ENCODE measurements at regions not wholly inside any gene's neighbourhood (a gene's known extent, or its start where the extent isn't known, plus 50 kb on each side); places are given as distances from the start of the nearest gene placed in this dataset.

GRCh38 chr7:46369933-46370654 is 449.0 kb upstream of the IGFBP3 start:
- ATAC-seq (peak; percentile 47), DNase-seq (no peak)
- intact Hi-C loops (cut with micrococcal nuclease): loop anchor here (10.0 kb wide), 1 partner anchor 735 kb away; no protein-coding TSS in a partner anchor

DNA sequence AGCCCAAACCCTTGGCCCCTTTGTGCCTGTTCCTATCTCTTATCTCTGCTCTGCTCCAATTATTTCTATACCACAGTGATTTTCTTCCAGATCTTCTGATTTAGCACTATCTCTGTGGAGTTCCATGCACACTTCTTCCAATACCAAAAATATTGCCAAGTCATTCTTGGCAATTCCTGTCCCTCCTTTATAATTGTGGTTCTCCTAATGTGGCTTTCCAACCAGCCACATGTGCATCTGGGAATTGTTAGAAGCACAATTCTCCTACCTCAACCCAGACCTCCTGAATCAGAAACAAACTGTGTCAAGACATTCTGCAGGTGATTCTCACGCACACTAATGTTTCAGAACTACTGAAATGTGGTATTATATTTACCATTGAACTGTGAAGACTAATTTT is 447.8 kb upstream of the IGFBP3 start:
- intact Hi-C loops (cut with micrococcal nuclease): loop anchor here (10.0 kb wide), 1 partner anchor 736 kb away; no protein-coding TSS in a partner anchor
- ATAC-seq (no peak), DNase-seq (no peak)

DNA sequence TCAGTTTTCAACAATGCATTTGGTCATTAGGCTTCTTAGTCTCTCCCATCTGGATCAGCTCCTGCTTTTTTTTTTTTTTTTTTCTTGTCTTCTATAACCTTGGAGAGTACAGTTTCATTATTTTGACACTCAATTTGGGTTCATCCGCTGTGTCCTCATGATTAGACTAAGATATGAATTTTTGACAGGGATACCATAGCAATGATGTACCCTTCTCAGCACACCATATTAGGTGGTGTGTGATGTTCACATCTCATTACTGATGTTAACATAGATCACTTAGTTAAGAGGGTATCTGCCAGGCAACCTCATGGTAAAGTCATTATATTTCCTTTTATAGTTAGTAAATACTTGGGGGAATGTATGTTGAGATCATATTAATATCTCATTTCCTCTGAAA is 445.5 kb upstream of the IGFBP3 start:
- no peak for ATAC-seq
- DNase-seq: no peak
- intact Hi-C loops (cut with micrococcal nuclease): loop anchor here (10.0 kb wide), 1 partner anchor 738 kb away; no protein-coding TSS in a partner anchor

- DNase-seq: no peak
- ATAC-seq: no peak
- intact Hi-C loops (cut with micrococcal nuclease): loop anchor here (10.0 kb wide), 1 partner anchor 741 kb away; no protein-coding TSS in a partner anchor
Measured at GRCh38 chr7:46363688-46364087, 442.6 kb upstream of the IGFBP3 start.

GRCh38 chr7:46360811-46361210 is 439.7 kb upstream of the IGFBP3 start:
- ATAC-seq: peak; percentile 18
- DNase-seq: no peak
- intact Hi-C loops (cut with micrococcal nuclease): loop anchor here (10.0 kb wide), 1 partner anchor 744 kb away; no protein-coding TSS in a partner anchor

- intact Hi-C loops (cut with micrococcal nuclease): loop anchor here (10.0 kb wide), 1 partner anchor 745 kb away; no protein-coding TSS in a partner anchor
- DNase-seq (no peak), ATAC-seq (no peak)
Measured at GRCh38 chr7:46360296-46360695, 439.2 kb upstream of the IGFBP3 start.

GRCh38 chr7:46357851-46358250 is 436.8 kb upstream of the IGFBP3 start:
- DNase-seq: no peak
- no peak for ATAC-seq
- intact Hi-C loops (cut with micrococcal nuclease): no loop called here

DNA sequence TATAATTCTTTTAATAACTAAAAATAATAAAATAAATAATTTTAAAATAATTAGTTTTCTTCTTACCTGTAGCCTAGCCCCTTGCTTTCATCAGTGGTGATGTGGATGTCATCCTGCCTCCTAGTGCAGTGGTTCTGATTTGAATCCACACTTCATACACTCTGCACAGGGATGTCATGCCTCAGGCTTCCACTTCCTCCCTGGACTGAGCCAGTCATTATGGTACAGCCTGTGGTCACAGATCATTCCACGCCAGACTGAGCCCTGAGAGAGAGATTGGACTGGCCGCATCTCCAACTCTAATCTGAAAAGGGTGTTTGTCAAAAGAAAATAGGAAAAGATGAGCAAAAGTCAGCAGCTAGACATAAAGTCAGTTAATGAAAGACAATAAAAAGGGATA is 436.2 kb upstream of the IGFBP3 start:
- DNase-seq (no peak), ATAC-seq (no peak)
- intact Hi-C loops (cut with micrococcal nuclease): no loop called here

- intact Hi-C loops (cut with micrococcal nuclease): no loop called here
- DNase-seq: no peak
- no peak for ATAC-seq
Measured at GRCh38 chr7:46356371-46356770, 435.3 kb upstream of the IGFBP3 start.

DNA sequence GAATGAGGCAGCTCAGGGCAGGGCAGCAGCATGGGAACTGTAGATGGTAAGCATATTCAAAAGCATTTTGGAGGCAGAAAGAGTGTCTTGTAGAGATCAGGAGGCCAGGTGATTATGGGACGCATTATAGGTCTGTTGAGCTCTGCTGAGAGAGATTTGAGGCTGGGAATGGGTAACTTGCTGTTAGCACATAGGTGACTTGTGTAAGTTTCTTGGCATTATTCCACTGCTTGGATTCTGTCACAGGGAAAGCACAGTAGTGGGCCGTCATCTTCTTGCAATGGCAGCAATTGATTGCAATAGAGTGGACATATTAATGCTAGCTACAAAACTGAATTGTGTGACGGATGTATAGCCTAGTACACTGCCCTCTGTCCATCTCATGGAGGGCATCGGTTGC is 434.3 kb upstream of the IGFBP3 start:
- intact Hi-C loops (cut with micrococcal nuclease): no loop called here
- no peak for DNase-seq
- ATAC-seq: no peak

DNA sequence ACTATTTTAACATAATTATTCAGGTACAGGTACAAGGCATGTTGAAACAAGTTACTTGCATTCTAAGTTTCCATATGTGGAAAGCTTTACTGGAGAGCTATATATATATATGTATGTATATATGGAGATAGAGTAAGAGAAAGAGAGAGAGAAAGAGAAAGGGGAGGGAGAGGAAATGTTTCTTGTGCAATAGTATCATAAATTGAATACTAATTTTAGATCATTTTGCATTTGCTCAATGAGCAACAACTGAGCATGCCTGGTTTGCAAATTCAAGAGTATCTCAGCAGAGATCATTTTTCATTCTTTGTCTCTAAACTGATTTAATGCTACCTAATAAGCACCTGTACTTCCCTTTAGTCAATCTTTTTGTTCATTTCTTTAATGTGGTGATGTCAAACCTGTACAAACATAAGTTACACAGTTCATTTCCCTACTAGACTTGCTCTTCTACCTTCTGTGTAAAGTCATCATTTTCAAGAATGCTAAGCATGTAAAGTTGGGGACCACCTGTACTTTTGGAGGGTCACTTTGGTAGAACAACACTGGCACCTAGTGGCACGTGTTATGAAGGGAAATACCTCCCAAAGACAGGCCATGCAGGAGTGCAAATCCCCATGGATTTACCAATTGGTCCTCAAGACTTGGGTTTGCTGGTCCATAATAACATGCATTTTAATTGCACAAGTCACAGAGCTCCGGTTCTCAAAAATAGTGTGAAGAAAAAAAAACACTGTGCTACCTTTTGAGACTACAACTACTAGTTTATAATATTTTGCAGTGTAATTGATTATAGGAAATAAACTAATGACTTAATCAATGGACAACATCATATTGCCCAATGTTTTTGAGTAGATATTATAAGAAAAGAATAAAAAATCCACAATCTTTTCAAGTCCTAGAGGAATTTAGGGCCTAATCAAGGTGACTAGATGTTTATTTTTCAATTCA is 431.2 kb upstream of the IGFBP3 start:
- DNase-seq: no peak
- intact Hi-C loops (cut with micrococcal nuclease): loop anchor here (5.0 kb wide), 1 partner anchor 430 kb away; the partner anchor contains the start of gene IGFBP3
- ATAC-seq: peak; percentile 53

DNA sequence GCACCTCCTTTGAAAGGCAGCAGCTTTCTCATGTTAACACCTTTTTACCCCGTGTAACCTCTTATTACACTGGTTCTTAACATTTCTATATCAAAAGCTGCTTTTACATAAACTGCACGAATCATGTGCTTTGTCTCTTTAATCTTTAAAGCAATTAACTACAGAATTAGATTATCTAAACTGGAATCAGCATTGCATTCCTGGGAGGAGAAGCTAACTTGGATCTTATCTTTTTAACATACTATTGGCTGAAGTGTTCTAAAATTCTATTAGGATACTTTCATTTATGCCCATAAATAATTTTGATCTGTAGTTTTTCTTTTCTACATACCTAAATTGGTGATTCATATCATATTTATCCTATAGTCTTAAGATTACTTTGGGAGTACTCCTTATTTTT is 428.4 kb upstream of the IGFBP3 start:
- no peak for ATAC-seq
- intact Hi-C loops (cut with micrococcal nuclease): no loop called here
- DNase-seq: no peak

DNA sequence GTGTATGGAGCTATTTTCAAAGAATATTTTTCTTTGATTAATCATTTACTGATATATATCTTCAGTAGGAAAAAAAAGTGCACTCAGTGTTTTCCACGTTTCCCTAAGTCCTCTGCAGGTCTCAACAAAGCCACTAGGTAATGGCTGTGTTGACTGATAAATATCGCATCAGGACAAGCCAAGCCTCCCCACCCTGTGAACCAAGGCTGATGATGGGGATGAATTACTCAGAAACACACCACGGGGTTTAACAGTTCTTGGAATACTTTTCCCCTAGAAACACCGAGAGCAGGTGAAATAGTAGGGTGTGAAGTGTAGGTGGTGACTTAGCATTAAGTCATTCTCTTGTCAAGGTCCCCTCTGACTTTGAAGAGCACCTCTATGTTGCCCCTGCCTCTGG is 423.5 kb upstream of the IGFBP3 start:
- intact Hi-C loops (cut with micrococcal nuclease): no loop called here
- DNase-seq: no peak
- ATAC-seq: no peak

GRCh38 chr7:46343802-46344201 is 422.7 kb upstream of the IGFBP3 start:
- no peak for ATAC-seq
- intact Hi-C loops (cut with micrococcal nuclease): no loop called here

GRCh38 chr7:46322937-46323336 is 401.9 kb upstream of the IGFBP3 start:
- intact Hi-C loops (cut with micrococcal nuclease): no loop called here
- ATAC-seq: no peak
- no peak for DNase-seq

More at GRCh38 chr7:46343802-46344201, 422.7 kb upstream of the IGFBP3 start:
- no peak for DNase-seq

GRCh38 chr7:46321556-46322205 is 400.6 kb upstream of the IGFBP3 start:
- intact Hi-C loops (cut with micrococcal nuclease): no loop called here
- DNase-seq (no peak), ATAC-seq (no peak)

- no peak for ATAC-seq
- intact Hi-C loops (cut with micrococcal nuclease): no loop called here
- no peak for DNase-seq
Measured at GRCh38 chr7:46320956-46321355, 399.9 kb upstream of the IGFBP3 start.

- DNase-seq: no peak
- intact Hi-C loops (cut with micrococcal nuclease): no loop called here
- ATAC-seq: no peak
Measured at GRCh38 chr7:46319841-46320240, 398.8 kb upstream of the IGFBP3 start.

GRCh38 chr7:46318276-46318675 is 397.2 kb upstream of the IGFBP3 start:
- intact Hi-C loops (cut with micrococcal nuclease): no loop called here
- DNase-seq (no peak), ATAC-seq (no peak)

DNA sequence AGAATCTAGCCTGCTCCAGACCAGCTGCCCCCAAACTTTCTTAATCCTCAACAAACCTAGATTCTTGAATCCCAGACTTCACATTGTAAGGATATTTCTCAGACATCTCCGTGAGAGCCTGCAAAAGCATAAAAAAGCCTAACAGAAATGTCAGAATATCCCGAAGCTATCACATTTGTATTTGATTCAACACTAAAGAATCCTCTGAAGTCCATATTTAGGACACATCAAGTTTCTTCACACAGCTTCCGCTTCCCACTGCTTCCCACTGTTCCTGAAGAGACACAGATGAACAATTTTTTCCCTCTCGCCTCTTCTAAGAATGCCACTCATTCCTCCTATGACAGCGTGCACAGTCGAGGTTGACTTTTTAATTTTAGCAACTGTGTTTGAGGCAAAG is 396.2 kb upstream of the IGFBP3 start:
- ATAC-seq: no peak

More for the DNA sequence above, 396.2 kb upstream of the IGFBP3 start:
- intact Hi-C loops (cut with micrococcal nuclease): no loop called here
- DNase-seq: no peak

Measured in left ventricle myocardium superior (tissue), 1 donor.